Upper lobe of right lung (tissue), 1 donor: ENCODE measurements at regions not wholly inside any gene's neighbourhood (a gene's known extent, or its start where the extent isn't known, plus 50 kb on each side); places are given as distances from the start of the nearest gene placed in this dataset.
"Not testable (repeated sequence)": the region's sequence is repeated elsewhere in the genome, so short reads cannot be mapped to it uniquely, and the experiment has no call there.

ENCODE experiments used
- ATAC-seq: fragments of 200-7000 bp; cut with Tn5 transposase; one replicate; pipeline ENCODE4 v1.9.1; 2020; ENCODE audit warnings: mild to moderate bottlenecking, moderate library complexity
- DNase-seq: peaks from one replicate; pipeline ENCODE4 v3.0.0-alpha.2; 2020
- H3K27ac ChIP-seq: fragments of 200-600 bp; one replicate; pipeline ENCODE4 v1.8.0; 2022
- H3K27me3 ChIP-seq: fragments of 200-600 bp; one replicate; pipeline ENCODE4 v1.8.0; 2022; ENCODE audit warnings: mild to moderate bottlenecking
- H3K36me3 ChIP-seq: fragments of 200-600 bp; one replicate; pipeline ENCODE4 v1.8.0; 2022
- H3K4me1 ChIP-seq: fragments of 200-600 bp; one replicate; pipeline ENCODE4 v1.8.0; 2022
- H3K4me3 ChIP-seq: fragments of 200-600 bp; one replicate; pipeline ENCODE4 v1.8.0; 2022; ENCODE audit warnings: mild to moderate bottlenecking
- H3K9me3 ChIP-seq: fragments of 200-600 bp; one replicate; pipeline ENCODE4 v1.8.0; 2022
- intact Hi-C: fragments of 100-400 bp; cut with DNase I; formaldehyde crosslinking; loops from one replicate; pipeline ENCODE4 v1.11.0; 2022
- TF ChIP-seq, protein P1 (sequence below): fragments of 200-600 bp; IDR thresholded peaks from one replicate; pipeline ENCODE4 v1.8.0; 2022; ENCODE audit warnings: antibody characterized with exemption
- donor health status: DM: no; HTN: yes; CAD: no; lungs with severe emphysema.

GRCh38 chr4:159926871-159927270 lies 824.0 kb downstream of the RAPGEF2 start:
- Histone ChIP-seq H3K4me1 (no peaks in the 10 kb centered on the region), H3K4me3 (no peak overlapping the region), H3K27me3 (no peaks in the 10 kb centered on the region), H3K36me3 (no peaks in the 10 kb centered on the region), H3K27ac (no peak overlapping the region), H3K9me3 (peaks cover 9% of the 10 kb centered on the region)
- ATAC-seq, result no peak
- TF ChIP-seq, protein P1, sequence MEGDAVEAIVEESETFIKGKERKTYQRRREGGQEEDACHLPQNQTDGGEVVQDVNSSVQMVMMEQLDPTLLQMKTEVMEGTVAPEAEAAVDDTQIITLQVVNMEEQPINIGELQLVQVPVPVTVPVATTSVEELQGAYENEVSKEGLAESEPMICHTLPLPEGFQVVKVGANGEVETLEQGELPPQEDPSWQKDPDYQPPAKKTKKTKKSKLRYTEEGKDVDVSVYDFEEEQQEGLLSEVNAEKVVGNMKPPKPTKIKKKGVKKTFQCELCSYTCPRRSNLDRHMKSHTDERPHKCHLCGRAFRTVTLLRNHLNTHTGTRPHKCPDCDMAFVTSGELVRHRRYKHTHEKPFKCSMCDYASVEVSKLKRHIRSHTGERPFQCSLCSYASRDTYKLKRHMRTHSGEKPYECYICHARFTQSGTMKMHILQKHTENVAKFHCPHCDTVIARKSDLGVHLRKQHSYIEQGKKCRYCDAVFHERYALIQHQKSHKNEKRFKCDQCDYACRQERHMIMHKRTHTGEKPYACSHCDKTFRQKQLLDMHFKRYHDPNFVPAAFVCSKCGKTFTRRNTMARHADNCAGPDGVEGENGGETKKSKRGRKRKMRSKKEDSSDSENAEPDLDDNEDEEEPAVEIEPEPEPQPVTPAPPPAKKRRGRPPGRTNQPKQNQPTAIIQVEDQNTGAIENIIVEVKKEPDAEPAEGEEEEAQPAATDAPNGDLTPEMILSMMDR, result no peak
- intact Hi-C loops, result no loop called here
- DNase-seq, result no peak

DNA sequence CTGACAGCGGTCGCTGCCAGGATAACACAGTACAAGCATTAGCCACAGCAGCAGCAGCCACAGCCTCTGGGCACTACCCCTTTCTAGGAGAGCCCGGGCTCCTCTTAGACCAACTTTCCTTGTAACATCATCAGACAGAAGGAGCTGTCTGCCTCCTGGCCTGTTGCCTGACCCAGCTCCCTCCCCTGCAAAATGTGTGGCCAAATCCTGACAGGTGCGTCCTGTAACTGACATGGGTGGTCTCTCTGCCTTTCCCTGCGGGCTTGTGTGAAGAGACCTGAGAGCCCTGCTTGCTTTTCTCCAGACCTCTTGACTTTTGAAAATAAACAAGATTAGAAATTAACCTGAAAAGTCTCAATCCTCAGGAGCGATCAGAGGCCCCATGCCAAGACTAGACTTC lies 824.9 kb downstream of the RAPGEF2 start:
- Histone ChIP-seq H3K36me3 (no peaks in the 10 kb centered on the region), H3K27ac (no peak overlapping the region), H3K4me1 (no peaks in the 10 kb centered on the region), H3K4me3 (no peak overlapping the region), H3K27me3 (no peaks in the 10 kb centered on the region), H3K9me3 (peaks cover 9% of the 10 kb centered on the region)
- DNase-seq (no peak), ATAC-seq (no peak)
- intact Hi-C loops, result no loop called here
- TF ChIP-seq, protein P1, result no peak

- DNase-seq, intact Hi-C loops, H3K27me3 ChIP-seq: not testable (repeated sequence)
These were observed 831.7 kb downstream of the RAPGEF2 start for GRCh38 chr4:159934602-159935001.

GRCh38 chr4:159937595-159937994 lies 834.7 kb downstream of the RAPGEF2 start:
- intact Hi-C loops, result no loop called here
- Histone ChIP-seq H3K36me3 (no peaks in the 10 kb centered on the region), H3K4me1 (no peaks in the 10 kb centered on the region), H3K27ac (no peak overlapping the region), H3K27me3 (no peaks in the 10 kb centered on the region), H3K4me3 (no peak overlapping the region), H3K9me3 (no peaks in the 10 kb centered on the region)
- no peak for DNase-seq
- TF ChIP-seq, protein P1, result no peak
- no peak for ATAC-seq

More at GRCh38 chr4:159934602-159935001, 831.7 kb downstream of the RAPGEF2 start:
- H3K4me3 ChIP-seq, ATAC-seq, H3K4me1 ChIP-seq, H3K9me3 ChIP-seq, H3K36me3 ChIP-seq, H3K27ac ChIP-seq: not testable (repeated sequence)

GRCh38 chr4:159939681-159940080 lies 836.8 kb downstream of the RAPGEF2 start:
- H3K9me3 ChIP-seq, H3K27me3 ChIP-seq, H3K36me3 ChIP-seq, H3K4me3 ChIP-seq, H3K27ac ChIP-seq, intact Hi-C loops, H3K4me1 ChIP-seq, ATAC-seq, DNase-seq: not testable (repeated sequence)

DNA sequence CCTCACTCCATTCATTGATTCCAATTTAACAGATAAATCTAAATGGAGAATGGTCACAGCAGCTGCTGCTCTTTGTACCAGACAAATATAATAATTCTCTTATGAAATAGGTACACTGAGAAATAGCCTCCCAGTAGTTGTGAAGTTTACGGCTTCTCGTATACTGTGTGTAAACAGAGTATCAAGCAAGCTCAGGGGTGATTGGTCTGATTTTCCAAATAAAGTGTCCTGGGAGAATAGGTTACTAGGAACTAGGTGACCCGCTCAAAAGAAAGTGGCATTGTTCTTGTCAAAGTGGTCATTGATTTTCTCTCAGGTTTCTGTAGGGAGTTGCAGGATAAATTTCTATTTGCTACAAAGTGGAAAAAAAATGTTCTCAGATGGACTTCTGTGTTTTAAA lies 838.2 kb downstream of the RAPGEF2 start:
- ATAC-seq (no peak), DNase-seq (no peak)
- TF ChIP-seq, protein P1, result no peak
- Histone ChIP-seq H3K9me3 (no peaks in the 10 kb centered on the region), H3K4me3 (no peak overlapping the region), H3K27ac (no peak overlapping the region), H3K36me3 (no peaks in the 10 kb centered on the region), H3K27me3 (no peaks in the 10 kb centered on the region), H3K4me1 (no peaks in the 10 kb centered on the region)
- intact Hi-C loops, result no loop called here

- H3K9me3 ChIP-seq, result no peaks in the 10 kb centered on the region
- H3K4me3 ChIP-seq, result no peak overlapping the region
- TF ChIP-seq, protein P1, result no peak
- H3K27me3 ChIP-seq, result no peaks in the 10 kb centered on the region
- ATAC-seq (no peak), DNase-seq (no peak)
- intact Hi-C loops, result no loop called here
- H3K27ac ChIP-seq, result no peak overlapping the region
- no peaks in the 10 kb centered on the region for H3K4me1 ChIP-seq
- H3K36me3 ChIP-seq, result no peaks in the 10 kb centered on the region
These were observed 841.6 kb downstream of the RAPGEF2 start for GRCh38 chr4:159944477-159944876.
